GM21381 (cell line): ENCODE measurements at regions not wholly inside any gene's neighbourhood (a gene's known extent, or its start where the extent isn't known, plus 50 kb on each side); places are given as distances from the start of the nearest gene placed in this dataset.
"Not testable (repeated sequence)": the region's sequence is repeated elsewhere in the genome, so short reads cannot be mapped to it uniquely, and the experiment has no call there.

Source experiments
- ATAC-seq: cut with Tn5 transposase; IDR thresholded peaks from one replicate; pipeline ENCODE4 v1.9.1; 2021; ENCODE audit warnings: mild to moderate bottlenecking, moderate library complexity; ENCODE audit not compliant: unreplicated experiment

DNA sequence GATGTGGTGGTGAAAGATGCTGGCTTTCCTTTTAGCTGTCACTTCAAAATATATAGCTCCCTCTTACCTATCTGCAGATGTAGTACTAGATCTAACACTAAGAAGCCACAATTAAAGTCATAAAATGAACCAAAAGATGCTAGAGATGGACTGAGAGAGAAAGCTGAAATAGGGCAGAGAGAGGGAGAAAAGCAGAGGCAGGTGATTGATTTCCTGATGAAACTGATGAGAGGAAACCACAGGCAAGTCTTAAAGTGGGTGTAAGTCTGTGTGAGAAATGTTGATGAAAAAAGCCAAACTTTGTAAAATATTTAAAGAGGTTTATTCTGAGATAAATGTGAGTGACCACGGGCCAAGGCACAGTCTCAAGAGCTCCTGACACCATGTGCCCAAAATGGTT, 194.3 kb upstream of the MBL2 start:
- ATAC-seq, result no peak

DNA sequence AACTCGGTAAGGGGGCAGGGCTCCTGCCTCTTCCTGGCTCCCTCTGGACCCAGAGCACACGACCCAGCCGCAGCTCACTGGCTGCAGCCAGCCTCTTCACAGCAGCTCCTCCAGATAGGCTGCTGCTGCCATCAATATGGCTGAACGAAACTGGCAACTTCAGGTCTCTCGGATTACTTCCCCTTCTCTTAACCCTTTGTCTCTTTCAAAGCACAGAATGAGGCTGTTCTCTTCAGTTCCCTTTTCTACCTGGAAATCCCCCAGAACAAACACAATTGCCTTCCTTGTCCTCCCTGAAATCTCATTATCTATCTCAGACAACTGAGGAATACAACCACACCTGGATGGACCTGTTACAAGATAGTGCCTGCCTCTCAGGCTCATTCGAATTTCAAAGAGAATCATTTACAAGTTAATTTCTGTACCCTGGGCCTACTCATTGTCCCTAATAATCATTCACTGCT, 193.4 kb upstream of the MBL2 start:
- ATAC-seq, result peak; percentile 97

DNA sequence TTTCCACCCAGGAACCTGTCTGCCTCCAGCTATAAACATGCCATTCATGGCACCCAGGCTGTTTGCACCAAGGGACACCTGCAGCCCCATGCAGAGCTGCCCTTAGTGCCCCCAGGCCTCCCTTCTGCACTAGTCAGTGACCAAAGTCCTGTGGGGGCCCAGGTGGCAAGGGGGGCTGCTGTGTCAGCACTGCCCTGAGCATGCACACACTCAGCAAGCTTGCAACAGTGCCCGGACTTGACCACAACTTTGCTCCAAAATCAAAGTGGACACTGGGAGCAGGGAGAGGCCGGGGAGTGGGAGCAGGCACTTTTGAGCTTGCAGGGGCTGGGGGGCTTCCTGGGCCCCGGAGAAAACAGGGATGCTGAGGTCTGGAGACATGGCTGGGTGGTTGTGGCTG, 192.9 kb upstream of the MBL2 start:
- ATAC-seq, result no peak

DNA sequence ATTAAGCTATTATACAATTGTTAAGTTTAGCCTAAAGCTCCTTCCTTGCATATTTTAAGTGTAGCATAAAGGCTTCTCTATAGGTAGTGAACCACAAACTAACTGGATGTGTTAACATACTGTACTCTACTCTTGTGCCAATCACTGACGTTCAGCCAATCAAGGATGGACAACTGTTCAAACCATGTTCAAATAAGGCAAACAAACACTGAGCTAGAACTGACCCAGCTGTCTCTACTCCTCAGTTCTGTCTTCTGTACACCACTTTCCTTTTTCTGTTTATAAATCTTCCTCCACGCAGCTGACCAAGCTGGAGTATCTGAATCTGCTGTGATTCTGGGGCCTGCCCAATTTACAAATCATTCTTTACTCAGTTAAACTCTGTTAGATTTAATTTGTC, 188.7 kb upstream of the MBL2 start:
- no peak for ATAC-seq

DNA sequence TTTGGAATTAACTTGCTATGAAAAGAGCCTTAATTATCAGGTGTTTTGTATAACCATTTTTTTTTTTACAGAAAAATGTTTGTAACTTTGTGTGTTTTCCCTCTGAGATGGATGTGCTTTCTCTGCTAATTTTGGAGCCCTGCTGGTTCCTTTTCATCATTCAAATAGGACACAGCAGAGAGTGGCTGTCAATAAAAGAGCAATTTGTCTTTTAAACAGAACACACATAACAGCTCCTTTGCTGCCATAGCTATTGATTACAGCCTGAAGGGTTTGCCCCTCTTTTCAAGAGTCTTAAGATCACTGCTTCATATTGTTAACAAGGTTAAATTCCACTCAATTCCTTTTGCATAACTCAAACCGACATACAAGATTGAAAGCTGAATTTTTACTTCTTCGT, 187.2 kb upstream of the MBL2 start:
- ATAC-seq, result no peak

DNA sequence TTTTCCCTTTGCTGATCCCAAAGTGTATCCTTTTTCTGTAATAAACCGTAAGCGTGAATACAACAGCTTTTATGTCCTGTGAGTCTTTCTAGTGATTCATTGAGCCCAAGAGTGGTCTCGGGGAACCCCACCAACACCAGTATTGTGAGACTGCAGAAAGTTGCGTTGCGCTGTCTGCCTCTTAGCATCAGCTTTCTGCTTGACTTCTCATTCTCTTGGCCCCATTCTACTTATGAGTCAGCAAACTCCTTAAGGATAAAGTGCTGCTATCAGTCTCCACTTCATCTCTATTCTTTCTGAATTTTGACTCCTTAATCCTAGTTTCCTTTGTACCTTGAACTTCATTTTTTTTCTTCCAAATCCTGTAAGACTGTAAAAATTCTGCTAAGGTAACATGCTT, 184.3 kb upstream of the MBL2 start:
- ATAC-seq, result no peak

DNA sequence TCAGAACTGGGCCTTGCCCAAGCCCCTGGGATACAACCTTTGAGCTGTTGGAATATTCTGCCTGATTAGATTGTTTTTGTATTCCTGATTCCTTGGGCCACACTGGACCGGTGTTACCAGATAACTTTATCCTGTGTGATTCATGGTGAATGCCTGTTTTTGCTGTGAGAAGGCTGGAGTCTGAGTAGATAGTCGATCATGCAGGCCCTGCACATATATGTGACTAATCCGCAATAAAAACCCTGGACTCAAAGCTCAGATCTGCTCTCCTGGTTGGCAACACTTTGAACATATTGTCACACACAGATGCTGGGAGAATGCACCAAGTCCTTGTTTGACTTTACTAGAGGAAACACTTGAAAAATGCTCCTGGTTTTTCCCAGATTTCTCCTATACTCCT, 183.9 kb upstream of the MBL2 start:
- ATAC-seq, result no peak

DNA sequence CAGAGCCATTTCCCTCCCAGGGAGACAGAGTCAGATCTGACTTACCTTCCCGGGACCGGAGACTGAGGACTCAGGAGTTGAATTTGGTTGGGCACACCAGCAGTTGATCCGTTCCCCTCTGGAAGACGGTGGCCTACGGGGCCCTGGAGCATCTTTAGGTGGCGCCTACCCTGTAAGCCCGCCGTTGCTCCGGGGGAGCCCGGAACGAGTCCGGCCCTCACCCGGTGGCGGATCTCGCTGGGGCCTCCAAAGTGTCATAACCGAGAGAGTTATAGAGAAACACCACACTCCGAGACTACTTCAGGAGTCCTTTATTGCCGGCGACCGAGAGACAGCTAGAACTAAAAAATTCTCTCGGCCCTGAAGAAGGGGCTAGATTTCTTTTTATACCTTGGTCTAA, 182.8 kb upstream of the MBL2 start:
- no peak for ATAC-seq

DNA sequence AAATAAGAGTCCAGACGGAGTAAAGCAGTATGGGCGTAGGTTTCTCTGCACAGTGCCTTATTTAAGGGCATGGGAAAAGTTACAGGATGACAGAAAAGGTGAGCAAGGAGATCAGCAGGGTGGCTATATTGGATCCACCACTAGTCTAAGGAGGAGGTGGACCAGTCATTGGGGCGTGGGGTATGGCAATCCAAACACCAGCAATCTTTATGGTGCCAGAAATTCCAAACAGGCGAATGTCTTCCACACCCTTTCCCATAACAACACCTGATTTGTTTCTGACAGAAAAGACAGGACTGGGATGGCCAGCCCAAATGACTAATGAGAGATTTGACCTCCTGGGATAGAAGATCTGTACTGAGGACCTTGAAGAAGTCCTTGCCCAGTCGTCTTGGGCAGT, 181.8 kb upstream of the MBL2 start:
- ATAC-seq, result no peak

DNA sequence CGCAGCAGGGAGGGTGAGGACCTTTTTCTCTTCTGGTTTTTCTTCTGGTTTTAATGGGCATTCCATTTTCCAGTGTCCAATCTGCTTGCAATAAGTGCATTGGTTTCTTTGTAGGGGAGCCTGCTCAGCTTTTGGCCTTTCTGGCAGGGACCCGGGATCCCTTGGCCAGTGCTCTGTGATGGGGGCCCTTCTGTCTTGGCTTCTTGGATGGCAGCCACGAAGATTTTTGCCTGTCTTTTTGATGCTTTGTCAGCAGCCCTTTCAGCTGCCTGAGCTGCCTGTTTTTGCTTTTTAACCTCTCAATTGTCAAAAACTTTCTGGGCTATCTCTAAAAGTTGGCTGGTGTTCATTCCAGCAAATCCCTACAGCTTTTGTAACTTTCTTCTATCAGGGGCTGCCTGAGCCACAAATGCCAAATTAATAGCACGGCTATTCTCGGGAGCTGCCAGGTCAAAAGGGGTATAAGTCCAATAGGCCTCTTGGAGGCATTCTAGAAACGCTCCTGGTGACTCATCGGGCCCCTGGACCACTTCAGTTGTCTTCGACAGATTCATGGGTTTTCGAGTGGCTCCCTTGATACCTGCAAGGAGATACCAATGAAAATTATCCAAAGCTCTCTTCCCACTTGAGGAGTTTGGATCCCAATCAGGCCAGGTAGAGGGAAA, 179.9 kb upstream of the MBL2 start:
- no peak for ATAC-seq

DNA sequence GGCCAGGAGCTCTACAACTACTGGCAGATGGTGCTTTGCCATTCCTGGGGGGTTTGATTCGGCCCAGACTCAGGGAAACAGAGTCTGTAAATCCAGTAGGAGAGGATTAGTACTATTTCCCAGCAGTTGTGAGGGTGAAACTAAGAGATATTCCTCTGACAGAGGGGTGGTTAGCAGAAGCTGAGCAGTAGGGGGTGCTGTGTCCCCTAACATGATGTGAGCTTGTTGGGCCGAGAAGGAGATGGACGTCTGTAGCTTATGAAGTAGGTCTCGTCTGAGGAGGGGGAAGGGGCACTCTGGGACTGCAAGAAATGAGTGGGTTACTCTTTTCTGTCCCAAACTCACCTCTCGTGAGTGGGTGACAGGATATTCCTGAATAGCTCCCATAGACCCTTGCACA, 179.2 kb upstream of the MBL2 start:
- peak; percentile 84 for ATAC-seq

DNA sequence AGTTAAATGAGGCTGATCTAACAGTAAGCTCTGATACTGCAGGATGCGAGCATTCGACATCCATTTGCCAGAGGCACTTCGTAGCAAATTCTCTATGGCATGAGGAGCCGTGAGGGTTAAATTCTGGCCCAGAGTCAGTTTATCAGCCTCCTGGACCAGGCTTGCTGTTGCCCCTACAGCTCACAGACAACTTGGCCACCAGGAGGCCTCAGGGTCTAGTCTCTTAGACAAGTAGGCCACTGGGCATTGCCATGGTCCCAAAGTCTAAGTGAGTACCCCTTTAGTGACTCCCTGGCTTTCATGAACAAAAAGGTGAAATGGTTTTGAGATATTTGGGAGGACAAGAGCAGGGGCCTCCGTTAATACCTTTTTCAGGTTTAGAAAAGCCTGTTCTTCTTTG, 178.0 kb upstream of the MBL2 start:
- no peak for ATAC-seq

DNA sequence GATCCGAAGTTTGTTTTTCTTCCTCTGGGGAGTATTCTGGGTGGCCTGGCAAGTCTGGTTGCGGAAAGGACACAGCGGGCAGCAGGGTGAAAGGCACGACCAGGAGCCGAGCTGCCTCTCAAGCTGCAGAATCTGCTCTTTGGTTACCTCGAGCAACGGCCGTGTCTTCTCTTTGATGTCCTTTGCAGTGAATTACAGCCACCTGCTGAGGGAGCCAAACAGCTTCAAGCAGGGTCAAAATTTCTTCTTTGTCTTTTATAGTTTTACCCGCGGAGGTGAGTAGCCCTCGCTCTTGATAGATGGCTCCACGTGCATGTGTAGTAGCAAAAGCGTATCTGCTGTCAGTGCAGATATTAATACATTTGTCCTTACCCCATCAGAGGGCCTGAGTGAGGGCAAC, 177.3 kb upstream of the MBL2 start:
- ATAC-seq, result no peak

DNA sequence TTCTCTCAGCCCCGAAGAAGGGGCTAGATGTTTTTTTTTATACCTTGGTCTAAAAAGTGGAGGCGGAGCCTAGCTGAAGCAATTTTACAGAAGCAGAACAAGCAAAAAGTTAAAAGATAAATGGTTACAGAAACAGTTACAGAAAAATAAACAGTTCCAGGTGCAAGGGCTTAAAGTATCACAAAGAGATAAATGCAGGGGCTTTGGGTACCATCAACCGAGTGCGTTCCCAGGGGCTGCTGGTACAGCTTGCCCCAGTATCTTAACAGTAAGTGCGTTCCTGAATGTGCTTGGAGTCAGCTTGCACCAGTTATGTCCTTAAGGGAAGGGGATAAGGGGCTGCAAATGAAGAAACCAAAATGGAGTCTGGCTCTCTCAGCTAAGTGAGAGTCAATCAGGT, 173.9 kb upstream of the MBL2 start:
- no peak for ATAC-seq

DNA sequence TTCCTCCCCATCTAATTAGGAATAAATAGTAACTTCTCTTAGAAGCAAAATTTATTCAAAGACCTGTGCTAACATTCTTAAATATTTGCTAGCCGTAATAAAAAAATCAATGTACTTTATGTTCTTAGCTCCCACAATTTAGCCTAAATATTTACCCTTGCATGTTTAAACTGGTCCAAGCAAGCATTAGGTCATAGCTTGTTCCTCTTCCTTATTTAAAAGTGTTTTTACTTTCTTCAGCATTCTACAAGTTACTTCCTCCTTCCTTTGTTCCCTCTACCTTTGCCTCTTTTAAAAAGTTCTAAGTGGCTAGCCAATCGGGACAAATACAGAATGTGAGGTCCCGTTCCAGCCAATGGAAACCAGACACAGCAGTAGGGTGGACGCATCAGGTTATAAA, 172.9 kb upstream of the MBL2 start:
- not testable (repeated sequence) for ATAC-seq

DNA sequence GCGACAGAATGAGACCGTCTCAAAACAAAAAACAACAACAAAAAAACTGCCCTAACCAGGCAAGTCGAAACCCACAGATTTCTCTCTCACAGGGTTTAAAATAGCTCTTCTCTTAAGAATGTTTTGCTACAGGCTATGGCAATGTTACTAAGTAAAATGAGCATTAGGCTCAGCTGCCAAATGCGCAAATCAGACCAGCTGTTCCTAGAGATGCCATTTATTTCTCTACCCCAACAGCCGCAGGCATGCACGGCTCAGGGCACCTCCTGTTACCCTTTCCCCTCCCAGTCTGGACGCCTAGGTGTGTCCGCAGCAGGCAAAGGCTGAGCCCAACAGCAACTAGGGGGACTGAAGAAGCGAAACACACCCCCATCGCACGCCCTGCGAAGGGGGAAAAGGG, 168.3 kb upstream of the MBL2 start:
- ATAC-seq, result no peak

DNA sequence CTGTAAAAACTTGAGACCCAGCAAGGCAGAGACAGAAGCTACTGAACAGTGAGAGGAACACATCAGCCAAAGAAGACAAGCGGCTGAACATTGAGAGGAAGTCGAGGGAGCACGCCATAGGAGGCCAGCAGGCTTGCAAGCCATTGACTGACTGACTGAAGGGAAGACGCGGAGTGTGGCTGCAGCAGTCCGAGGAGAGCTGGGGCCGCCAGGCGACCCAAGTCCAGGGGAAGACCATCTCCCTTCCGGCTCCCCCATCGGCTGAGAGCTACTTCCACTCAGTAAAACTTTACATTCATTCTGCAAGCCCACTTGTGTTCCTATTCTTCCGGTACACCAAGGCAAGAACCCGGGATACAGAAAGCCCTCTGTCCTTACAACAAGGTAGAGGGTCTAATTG, 167.3 kb upstream of the MBL2 start:
- ATAC-seq, result no peak

DNA sequence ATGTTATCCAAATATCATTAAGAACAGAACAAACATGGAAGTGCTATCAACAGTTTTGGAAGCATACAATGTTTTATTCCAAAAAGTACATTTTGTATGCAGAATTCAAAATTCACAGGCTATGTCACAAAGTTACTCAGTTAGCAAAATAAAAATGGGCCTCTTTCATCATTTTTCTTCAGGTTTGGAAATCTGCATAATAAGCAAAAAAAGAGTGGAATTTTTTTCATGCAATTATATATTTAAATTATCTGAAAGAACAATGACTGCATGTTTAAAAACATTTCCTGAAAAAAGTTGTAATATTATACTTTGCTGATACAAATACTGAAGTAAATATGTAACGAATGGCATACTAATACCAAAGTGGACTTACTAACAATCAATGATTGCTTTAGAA, 161.2 kb upstream of the MBL2 start:
- no peak for ATAC-seq

DNA sequence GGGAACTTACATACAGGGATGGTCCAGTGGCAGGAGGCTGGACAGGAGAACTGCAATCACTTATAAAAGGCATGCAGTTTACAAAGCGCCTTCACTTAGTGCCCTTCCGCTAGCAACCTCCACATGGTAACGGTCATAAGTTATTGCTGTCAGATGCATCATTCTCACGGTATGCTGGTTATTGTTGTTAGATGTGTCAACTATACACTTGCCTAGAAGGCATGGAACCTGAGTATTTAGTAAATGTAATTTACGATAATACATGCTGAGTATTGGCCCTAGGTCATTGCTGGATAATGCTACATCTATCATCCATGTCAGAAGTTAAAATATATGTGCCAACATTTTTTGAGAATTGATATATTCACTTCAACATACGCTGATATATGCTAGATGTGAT, 155.1 kb upstream of the MBL2 start:
- ATAC-seq, result no peak

DNA sequence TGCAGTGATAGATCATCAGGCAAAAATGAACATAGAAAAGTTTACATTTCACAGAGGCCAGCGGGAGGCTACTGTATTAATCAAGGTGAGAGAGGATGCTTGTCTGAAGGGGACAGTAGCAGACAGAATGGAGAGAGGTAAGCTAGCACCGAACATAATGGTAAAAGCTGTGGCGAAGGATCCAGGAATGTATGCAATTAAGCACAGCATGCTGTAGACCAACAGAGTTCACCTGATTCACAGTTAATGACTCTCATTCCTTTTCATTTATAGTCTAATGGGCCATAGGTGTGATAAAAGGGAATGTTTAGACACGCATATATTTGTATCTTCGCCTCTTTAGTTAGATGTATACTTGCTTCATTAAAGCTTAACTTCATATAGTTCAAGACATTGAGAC, 150.9 kb upstream of the MBL2 start:
- no peak for ATAC-seq

DNA sequence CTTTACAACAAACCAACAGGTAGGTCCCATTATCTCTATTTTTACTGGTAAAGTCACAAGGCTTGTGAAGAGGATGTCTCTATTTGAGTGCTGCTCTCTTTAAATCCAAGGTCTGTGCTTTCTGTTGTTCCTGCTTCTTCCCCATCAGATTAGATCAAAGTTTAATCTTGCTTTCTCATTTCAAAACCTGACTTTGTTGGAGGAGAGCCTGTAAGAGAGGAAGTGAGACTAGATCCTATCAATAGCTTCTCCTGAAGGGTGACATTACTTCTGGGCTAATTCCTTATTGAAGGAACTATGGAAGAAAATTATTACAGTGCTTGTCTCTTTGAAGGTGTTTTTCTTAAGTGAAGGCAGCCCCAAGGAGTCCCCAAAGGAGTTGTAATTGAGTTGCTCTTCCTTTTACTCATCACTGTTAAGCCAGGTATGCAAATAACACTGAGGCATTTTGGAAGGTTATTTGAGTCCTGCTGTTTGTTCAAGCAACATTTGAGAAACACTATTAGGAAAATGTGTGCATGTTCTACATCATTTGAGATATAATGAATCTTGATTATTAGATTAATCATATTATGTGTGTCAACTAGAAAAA, 146.2 kb upstream of the MBL2 start:
- ATAC-seq, result no peak

DNA sequence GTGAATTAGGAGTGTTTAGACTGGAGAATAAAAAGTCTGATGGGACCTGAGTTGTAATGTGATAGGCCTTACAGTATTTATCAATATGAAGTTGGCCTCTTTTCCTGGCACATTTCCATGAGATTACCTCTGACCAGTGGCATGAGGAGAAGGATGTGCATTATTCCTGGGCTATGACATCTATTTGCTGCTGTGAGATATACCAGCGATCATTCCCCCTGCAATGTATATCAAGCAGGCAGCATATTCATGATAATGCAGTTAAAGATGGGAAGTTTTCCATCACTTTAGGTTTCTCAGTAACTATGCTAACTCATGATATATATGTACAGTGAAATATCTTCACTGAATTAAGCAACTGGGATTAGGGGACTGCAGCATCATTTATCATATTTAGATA, 142.8 kb upstream of the MBL2 start:
- no peak for ATAC-seq

DNA sequence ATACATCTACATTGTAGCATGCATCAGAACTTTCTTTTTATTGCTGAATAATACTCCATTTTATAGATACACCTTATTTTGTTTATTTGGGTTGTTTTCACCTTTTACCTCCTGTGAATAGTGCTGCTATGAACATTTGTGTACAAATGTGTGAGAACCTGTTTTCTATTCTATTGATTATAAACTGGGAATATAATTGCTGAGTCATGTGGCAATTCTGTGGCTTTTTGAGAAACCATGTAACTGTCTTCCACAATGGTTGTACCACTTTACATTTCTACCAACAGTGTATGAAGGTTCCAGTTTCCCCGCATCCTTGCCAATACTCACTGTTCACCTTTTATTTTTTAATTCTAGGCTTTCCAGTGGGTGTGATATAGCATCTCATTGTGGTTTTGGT, 138.6 kb upstream of the MBL2 start:
- ATAC-seq, result no peak
